ENCODE measurements at regions not wholly inside any gene's neighbourhood (a gene's known extent, or its start where the extent isn't known, plus 50 kb on each side); places are given as distances from the start of the nearest gene placed in this dataset.

DNA sequence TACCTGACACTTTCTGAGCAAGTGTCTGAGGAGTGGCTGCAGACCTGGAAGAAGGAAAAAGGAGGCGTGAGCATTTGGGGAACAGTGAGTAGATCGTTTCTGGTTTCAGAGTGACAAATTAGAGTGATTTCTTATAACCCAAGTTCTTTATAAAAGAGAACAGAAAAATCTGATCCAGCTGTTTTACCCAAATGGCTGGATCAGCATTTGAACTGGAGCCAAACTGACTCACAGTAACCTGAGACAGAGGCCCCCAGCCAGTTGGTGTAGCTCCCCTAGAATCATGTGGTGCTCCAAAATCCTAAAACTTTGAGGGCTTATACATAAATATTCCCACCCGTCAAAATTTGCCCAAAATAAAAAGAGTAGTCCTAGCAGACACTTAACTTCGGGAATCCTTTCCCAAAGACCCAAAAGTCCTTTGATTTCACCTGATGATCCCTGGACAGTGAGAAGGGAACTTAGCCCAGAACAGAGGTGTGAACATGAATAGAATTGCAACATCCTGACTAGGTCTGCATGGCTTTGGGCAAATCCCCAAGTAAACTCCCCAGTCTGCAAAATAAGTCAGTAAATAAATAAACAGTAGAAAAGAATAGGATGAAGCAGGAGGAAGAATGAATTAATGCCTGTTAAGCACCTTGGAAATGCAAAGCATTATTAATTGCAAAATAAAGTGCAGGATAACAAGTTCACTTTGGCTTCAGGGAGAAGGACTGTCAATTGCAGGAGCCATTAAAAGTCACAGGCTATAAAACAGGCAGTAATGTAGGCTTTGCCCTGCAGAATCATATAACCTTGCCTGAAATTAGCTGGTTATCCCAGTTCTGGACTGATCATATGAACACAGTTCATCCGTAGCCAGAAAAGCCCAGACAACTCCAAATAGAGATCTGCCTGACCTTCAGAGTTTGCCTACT, 262.0 kb upstream of the JARID2 start:
- no peak for TF ChIP-seq ZC3H10 (CRISPR knock-in tag; IDR thresholded peaks at IDR 0.05)
- TF ChIP-seq ZNF565 (CRISPR knock-in tag; conservative IDR thresholded peaks at IDR 0.05; ENCODE audit: low read depth), result no peak
- TF ChIP-seq ARNTL (CRISPR knock-in tag; IDR thresholded peaks at IDR 0.05; ENCODE audit: borderline replicate concordance, low read depth), result no peak
- no peak for TF ChIP-seq CSDC2 (CRISPR knock-in tag; IDR thresholded peaks at IDR 0.05)
- TF ChIP-seq, protein P1, sequence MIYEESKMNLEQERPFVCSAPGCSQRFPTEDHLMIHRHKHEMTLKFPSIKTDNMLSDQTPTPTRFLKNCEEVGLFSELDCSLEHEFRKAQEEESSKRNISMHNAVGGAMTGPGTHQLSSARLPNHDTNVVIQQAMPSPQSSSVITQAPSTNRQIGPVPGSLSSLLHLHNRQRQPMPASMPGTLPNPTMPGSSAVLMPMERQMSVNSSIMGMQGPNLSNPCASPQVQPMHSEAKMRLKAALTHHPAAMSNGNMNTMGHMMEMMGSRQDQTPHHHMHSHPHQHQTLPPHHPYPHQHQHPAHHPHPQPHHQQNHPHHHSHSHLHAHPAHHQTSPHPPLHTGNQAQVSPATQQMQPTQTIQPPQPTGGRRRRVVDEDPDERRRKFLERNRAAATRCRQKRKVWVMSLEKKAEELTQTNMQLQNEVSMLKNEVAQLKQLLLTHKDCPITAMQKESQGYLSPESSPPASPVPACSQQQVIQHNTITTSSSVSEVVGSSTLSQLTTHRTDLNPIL (CRISPR knock-in tag; IDR thresholded peaks at IDR 0.05; ENCODE audit: low read depth), result no peak
- TF ChIP-seq ZFP30 (CRISPR knock-in tag; IDR thresholded peaks at IDR 0.05), result no peak
- TF ChIP-seq BACH2 (CRISPR knock-in tag; IDR thresholded peaks at IDR 0.05; ENCODE audit: borderline replicate concordance), result no peak
- TF ChIP-seq ZFP3 (CRISPR knock-in tag; IDR thresholded peaks at IDR 0.05), result no peak
- TF ChIP-seq, protein P2, sequence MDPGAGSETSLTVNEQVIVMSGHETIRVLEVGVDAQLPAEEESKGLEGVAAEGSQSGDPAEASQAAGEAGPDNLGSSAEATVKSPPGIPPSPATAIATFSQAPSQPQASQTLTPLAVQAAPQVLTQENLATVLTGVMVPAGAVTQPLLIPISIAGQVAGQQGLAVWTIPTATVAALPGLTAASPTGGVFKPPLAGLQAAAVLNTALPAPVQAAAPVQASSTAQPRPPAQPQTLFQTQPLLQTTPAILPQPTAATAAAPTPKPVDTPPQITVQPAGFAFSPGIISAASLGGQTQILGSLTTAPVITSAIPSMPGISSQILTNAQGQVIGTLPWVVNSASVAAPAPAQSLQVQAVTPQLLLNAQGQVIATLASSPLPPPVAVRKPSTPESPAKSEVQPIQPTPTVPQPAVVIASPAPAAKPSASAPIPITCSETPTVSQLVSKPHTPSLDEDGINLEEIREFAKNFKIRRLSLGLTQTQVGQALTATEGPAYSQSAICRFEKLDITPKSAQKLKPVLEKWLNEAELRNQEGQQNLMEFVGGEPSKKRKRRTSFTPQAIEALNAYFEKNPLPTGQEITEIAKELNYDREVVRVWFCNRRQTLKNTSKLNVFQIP (CRISPR knock-in tag; IDR thresholded peaks at IDR 0.05; ENCODE audit: borderline replicate concordance, low read depth), result no peak
- TF ChIP-seq, protein P3, sequence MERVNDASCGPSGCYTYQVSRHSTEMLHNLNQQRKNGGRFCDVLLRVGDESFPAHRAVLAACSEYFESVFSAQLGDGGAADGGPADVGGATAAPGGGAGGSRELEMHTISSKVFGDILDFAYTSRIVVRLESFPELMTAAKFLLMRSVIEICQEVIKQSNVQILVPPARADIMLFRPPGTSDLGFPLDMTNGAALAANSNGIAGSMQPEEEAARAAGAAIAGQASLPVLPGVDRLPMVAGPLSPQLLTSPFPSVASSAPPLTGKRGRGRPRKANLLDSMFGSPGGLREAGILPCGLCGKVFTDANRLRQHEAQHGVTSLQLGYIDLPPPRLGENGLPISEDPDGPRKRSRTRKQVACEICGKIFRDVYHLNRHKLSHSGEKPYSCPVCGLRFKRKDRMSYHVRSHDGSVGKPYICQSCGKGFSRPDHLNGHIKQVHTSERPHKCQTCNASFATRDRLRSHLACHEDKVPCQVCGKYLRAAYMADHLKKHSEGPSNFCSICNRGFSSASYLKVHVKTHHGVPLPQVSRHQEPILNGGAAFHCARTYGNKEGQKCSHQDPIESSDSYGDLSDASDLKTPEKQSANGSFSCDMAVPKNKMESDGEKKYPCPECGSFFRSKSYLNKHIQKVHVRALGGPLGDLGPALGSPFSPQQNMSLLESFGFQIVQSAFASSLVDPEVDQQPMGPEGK (CRISPR knock-in tag; IDR thresholded peaks at IDR 0.05; ENCODE audit: borderline replicate concordance), result no peak
- TF ChIP-seq ZNF8 (CRISPR knock-in tag; IDR thresholded peaks at IDR 0.05), result no peak
- TF ChIP-seq SNAI2 (CRISPR knock-in tag; IDR thresholded peaks at IDR 0.05), result no peak
- TF ChIP-seq RARB (CRISPR knock-in tag; IDR thresholded peaks at IDR 0.05), result no peak
- TF ChIP-seq, protein P4, sequence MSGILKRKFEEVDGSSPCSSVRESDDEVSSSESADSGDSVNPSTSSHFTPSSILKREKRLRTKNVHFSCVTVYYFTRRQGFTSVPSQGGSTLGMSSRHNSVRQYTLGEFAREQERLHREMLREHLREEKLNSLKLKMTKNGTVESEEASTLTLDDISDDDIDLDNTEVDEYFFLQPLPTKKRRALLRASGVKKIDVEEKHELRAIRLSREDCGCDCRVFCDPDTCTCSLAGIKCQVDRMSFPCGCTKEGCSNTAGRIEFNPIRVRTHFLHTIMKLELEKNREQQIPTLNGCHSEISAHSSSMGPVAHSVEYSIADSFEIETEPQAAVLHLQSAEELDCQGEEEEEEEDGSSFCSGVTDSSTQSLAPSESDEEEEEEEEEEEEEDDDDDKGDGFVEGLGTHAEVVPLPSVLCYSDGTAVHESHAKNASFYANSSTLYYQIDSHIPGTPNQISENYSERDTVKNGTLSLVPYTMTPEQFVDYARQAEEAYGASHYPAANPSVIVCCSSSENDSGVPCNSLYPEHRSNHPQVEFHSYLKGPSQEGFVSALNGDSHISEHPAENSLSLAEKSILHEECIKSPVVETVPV (CRISPR knock-in tag; IDR thresholded peaks at IDR 0.05), result no peak
- no peak for TF ChIP-seq TOX (CRISPR knock-in tag; IDR thresholded peaks at IDR 0.05; ENCODE audit: borderline replicate concordance)
- no peak for ATAC-seq

DNA sequence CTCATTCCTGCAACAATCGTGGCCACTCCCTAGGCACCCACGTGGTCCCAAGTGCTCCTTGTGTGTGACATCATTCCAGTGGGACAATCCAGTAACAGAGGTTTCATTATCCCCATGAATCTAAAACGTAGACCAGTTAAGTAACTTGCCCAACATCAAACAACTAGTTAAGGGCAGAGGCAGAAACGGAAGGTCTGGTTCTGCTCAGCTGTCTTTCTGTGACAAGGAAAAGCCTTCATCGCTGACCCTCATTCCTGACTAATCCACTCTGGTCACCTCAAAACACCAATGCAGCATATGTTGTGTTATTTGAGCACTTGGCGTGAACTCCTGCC, 261.4 kb upstream of the JARID2 start:
- no peak for ATAC-seq
- no peak for TF ChIP-seq ZC3H10 (CRISPR knock-in tag; IDR thresholded peaks at IDR 0.05)
- no peak for TF ChIP-seq ZNF8 (CRISPR knock-in tag; IDR thresholded peaks at IDR 0.05)
- TF ChIP-seq TOX (CRISPR knock-in tag; IDR thresholded peaks at IDR 0.05; ENCODE audit: borderline replicate concordance), result no peak
- TF ChIP-seq, protein P2 (CRISPR knock-in tag; IDR thresholded peaks at IDR 0.05; ENCODE audit: borderline replicate concordance, low read depth), result no peak
- no peak for TF ChIP-seq CSDC2 (CRISPR knock-in tag; IDR thresholded peaks at IDR 0.05)
- TF ChIP-seq, protein P1 (CRISPR knock-in tag; IDR thresholded peaks at IDR 0.05; ENCODE audit: low read depth), result no peak
- TF ChIP-seq ZNF70 (CRISPR knock-in tag; IDR thresholded peaks at IDR 0.05), result no peak
- TF ChIP-seq TCF4 (CRISPR knock-in tag; IDR thresholded peaks at IDR 0.05; ENCODE audit: borderline replicate concordance), result no peak
- TF ChIP-seq GLIS3 (CRISPR knock-in tag; IDR thresholded peaks at IDR 0.05), result no peak
- no peak for TF ChIP-seq ZFP3 (CRISPR knock-in tag; IDR thresholded peaks at IDR 0.05)
- no peak for TF ChIP-seq ESRRG (CRISPR knock-in tag; IDR thresholded peaks at IDR 0.05)
- no peak for TF ChIP-seq SNAI2 (CRISPR knock-in tag; IDR thresholded peaks at IDR 0.05)
- TF ChIP-seq, protein P3 (CRISPR knock-in tag; IDR thresholded peaks at IDR 0.05; ENCODE audit: borderline replicate concordance), result no peak
